HG03159 (cell line): ENCODE measurements at regions not wholly inside any gene's neighbourhood (a gene's known extent, or its start where the extent isn't known, plus 50 kb on each side); places are given as distances from the start of the nearest gene placed in this dataset.
A peak's percentile ranks its signal among the peaks of the same experiment; 100 is the strongest.

Source experiments
- ATAC-seq: cut with Tn5 transposase; IDR thresholded peaks from one replicate; pipeline ENCODE4 v1.9.1; 2021; ENCODE audit warnings: mild to moderate bottlenecking, moderate library complexity; ENCODE audit not compliant: unreplicated experiment

DNA sequence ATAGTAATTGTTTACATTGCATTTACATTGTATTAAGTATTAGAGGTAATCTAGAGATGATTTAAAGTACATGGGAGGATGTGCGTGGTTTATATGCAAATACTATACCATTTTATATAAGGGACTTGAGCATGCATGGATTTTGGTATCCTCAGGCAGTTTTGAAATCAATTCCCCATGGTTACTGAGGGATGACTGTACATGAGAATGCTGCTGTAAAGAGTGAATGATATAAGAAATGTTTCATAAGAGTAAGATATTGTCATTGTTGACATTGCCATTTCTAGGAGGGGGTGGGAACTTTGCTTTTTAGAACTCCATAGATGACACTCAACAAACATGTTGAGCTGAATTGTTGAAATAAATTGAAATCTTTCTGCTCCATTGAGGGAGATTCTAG lies 185.0 kb downstream of the SEMA6A start:
- no peak for ATAC-seq

DNA sequence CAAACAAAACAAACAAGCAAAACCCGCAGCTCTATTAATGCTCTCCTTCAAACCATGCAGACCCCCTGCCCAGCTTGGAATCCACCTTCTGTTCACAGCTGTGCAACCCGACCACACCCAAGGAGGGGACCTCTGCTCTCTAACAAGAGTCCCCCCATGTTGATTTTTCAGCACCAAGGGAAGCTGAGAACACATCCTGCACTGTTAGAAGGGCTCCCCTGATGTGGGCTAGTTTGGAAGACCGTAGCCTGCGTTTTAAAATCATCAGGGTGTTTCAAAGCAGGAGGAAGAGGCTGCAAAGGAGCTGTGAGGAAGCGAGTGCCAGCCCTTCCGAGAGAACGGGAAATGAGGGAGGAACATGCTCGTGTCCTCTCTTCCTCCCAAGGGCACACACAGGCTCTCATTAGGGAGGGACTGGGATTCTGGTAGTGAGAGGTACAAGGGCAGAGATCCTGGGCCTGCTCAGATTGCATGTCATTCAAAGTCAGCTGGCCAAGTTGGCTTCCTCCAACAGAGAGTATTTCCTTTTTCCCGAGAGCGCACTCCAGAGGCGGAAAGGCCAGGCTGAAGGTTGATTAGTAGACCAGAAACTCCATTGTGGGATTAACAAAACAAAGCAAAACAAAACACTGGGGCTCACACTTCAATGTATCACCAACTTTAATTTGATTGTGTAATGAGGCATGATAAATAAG lies 185.9 kb downstream of the SEMA6A start:
- no peak for ATAC-seq

DNA sequence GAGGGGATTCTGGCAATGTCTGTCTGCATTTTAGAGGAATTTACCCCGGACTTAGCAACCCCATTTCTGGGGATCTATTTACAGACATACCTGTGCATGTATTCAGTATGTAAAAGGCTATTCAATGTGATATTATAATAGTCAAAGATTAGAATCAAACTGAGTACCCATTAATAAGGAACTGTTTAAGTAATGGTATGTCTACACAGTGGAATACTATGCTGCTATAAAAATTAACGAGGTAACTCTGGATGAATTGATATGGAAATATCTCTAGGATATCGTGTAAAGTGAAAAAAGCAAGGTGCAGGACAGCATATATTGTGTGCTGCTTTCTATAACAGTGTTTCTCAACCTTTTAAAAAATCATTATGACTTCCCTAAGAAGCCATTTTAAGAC lies 186.9 kb downstream of the SEMA6A start:
- no peak for ATAC-seq

DNA sequence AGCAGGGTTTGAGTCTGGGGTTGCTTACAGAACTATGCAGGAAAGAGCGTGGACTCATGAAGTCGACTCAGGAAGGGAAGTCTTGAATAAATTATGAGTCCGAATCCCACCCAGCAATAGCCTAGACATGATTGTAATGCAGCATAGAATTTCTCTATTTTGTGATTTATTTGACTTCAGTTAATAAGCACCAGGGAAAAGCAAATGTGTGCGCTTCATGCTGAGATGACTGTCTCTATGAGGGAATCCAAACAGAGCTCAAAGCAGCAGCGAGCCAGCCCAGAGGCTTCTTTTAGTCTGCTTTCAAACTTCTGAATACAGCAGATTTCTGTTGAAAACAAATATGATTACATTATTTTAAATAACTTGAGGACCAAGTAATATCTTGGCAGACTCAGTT lies 188.0 kb downstream of the SEMA6A start:
- ATAC-seq: no peak

DNA sequence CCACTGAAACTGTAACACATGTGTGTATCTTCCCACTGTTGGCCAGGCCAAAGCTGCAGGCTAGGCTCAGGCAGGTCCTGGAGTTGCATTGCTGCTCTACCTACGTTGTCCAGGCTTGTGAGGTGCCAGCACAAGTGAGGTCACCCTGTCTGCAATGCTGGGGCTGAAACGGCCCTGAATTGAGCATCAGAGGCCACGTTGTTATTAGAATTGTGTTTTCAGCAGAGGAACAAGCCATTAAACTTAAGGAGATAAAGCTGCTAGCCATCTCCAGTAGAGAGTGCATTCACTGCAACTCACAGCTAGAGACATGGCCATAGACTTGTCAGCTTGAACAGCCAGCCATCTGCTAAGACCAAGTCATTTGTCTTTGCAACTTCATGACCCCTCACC lies 191.8 kb downstream of the SEMA6A start:
- ATAC-seq: no peak

DNA sequence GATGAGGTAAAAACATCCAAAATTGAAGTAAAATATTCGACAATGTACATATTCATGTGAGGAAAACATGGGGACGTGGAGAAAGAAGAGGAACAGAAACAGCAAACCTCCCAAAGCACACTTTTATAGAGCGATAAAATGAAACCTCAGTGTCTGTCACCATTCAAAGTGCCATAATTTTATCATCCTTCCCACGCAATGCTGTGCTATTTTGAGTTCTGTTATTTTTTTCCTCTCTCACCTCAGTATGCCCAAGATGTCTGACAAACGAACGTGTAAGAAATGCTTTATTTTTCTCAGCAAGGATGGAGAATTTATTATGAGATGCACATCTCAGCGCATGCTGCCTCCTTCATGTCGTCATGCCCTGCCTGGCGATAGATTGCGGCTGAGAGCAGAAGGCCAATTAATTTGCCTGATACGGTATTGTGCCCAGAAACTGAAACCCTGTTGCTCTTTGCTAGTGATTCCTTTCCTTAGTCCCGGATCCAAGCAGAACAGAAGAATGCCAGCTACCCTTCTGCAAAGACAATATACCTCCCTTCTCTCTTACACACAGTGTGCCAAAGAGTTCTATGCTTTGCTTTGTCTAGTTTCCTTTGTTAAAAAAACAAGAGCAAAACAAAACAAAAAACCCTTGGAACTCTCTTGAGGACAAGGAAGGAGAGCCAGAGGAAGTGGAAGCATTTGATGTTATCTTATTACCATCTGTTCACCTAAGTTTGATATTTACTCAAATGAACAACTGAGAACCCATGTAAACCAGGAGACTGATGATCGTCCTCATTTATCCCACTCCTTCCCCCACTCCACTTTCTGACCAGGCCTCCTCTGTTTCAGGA lies 192.4 kb downstream of the SEMA6A start:
- ATAC-seq: no peak

DNA sequence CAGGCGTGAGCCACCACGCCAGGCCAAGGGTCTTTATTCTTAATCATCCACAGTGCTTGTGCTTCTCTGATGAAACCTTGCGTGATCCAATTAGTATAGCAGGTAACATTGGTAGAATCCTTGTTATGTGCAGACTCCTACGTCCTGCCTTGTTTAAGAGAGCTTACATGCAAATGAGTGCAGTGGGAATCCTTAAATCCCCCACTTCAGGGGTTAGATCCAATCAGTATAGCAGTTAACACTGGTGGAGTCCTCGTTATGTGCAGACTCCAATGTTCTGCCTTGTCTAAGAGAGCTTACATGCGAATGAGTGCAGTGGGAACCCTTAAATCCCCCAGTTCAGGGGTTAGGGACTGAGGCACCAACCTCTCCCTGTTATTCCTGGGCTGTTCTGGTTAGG lies 193.4 kb downstream of the SEMA6A start:
- no peak for ATAC-seq

DNA sequence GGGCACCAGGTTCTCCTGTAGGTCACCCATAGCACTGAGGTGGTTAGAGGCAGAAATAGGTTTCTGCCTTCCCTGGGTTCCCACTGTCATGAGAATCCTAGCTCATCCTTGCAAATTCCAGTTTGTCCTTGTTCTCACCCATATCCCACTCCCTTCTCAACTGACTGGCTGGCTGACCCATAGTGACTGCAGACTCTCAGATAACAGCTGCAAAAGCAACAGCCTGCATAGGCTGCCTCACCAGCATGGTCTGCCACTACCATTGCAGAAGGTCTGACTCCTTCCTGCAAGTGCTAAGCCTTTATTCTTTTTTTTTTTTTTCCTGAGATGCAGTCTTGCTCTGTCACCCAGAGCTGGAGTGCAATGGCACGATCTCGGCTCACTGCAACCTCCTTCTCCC lies 194.0 kb downstream of the SEMA6A start:
- no peak for ATAC-seq

DNA sequence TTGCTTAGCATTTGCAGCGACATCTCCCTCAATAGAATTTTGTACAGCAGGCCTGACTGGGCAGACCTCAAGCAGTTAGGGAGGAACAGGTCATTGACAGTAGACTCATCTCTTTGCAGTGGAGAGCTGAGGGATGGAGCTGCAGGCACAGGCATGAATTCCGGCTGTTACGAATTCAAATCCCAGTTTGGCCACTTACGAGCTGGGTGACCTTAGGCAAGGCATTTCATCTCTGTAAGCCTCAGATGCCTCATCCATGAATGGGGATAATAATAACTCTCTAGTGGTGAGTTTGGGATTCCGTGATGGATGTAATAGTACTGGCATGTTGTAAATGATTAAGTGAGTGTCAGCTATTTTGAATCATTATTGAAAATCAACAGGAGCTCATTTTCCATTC lies 195.3 kb downstream of the SEMA6A start:
- ATAC-seq: no peak

DNA sequence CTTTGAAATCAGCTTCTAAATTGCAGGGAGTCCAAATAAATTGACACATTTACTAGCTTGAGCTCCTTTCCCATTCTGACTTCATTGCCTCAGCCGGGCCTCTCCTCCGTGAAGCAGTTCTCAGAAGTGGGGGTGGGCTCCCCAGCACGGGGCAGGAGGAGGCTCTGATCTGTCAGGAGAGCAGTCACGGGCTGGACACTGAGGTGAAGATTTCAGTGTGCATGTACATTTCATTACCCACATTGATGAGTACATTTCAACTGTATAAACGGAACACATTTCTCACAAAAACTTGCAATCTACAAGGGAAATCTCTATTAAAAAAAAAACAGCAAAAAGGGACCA lies 195.9 kb downstream of the SEMA6A start:
- no peak for ATAC-seq

DNA sequence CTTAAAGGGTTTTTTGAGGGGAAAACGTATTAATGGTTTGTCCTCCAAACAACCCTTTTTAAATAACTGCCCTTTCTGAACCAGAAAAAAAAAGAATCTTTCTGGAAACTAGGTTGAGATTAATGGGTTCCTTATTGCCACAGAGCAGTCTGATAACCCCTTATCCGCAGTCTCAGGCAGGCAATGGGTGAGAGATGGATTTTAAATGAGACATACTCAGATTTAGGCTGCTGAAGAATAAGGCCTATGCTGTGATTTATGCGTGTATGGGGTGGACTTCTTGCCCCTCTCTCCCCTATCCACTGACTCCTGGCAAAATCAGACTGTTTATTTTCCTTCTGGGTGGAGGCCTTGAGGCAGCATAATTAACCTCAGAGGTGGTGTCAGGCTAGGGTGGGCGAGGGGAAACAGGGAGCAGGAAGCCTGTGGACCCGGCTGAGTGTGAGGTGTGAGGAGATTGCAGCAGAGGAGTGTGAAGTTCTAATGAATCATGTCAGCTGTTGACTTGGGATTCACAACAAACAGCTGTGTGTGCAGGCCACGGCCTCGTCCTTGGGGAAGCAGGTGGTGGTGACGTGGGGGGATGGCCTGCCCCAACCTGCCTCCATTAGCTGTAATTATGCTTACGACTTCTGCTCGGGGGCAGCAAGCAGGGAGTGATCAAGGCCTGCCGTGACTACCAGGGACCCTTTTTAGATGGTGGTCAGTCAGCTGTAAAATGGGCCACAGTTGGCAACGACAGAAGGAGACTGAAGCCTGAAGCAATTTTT lies 196.4 kb downstream of the SEMA6A start:
- ATAC-seq: no peak

DNA sequence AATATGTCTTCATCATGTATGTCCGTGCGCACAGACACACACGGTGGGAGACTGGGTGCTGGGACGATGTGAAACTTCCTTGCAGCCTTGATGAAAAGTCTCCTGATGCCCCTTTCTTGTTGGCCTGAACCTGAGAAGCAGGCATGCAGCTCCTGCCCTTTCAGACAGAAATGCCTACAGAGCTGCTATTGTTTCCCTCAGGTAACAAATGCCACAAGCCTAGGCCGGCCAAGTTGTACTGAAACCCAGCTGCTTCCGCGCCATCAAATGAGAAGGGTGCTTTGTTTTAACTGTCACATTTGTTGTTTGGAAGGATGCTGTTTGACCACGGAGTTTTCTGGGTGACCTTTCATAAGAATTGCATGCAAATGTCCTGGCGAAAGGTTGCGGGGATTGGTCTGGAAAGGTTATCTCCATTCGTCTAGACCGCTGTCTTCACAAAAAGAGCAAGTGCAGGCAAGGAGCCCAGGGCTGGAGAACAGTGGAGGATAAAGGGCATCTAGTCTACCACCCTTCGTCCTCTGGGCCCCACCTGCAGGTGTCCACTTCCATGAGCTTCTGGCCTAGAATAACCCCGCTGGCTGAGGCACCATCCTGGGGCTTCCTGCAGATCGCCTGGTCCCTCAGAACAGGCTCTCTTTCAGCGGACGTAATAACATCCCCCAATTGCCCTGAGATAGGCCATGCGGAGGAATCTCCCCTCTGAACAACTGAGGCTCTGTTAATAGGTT lies 197.2 kb downstream of the SEMA6A start:
- ATAC-seq: no peak

DNA sequence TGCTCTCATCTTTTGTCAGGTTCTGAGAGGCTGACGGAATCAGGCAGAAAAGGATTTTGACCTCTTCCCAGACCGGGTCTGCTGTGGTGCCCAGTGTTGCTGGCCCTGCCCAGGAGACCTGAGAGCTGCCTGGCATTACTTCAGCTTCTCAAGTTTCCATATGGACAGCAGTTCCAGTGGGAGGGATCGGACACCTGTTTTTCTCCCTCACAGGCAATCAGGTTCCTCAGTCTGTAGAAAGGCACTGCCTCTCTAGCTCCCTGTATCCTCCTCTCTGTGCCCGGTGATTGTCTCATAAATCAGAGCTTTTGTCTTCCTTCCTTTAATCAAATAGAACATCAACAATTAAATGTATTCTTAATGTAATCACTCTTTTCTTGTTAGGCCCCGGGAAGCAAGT lies 198.7 kb downstream of the SEMA6A start:
- no peak for ATAC-seq

DNA sequence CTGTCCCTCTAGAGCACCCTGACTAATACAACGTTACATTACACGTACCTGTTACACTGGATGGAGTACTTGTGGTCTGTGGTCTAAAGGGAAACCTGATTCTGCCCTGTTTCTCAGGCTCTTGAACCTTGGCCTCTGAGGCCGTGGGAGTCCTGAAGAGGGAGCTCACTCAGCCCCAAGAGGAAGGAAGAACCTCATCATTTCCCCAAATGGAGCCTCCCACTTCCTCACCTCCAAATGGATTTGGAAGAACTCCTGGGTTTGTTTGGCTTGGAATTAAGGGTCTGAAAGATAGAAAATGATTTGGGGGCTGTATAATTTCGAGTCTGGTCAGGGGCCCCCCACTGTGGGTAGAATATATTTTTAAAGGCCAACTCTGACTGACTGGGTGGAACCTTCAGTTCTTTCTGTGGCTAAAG lies 200.2 kb downstream of the SEMA6A start:
- peak; percentile 68 for ATAC-seq

DNA sequence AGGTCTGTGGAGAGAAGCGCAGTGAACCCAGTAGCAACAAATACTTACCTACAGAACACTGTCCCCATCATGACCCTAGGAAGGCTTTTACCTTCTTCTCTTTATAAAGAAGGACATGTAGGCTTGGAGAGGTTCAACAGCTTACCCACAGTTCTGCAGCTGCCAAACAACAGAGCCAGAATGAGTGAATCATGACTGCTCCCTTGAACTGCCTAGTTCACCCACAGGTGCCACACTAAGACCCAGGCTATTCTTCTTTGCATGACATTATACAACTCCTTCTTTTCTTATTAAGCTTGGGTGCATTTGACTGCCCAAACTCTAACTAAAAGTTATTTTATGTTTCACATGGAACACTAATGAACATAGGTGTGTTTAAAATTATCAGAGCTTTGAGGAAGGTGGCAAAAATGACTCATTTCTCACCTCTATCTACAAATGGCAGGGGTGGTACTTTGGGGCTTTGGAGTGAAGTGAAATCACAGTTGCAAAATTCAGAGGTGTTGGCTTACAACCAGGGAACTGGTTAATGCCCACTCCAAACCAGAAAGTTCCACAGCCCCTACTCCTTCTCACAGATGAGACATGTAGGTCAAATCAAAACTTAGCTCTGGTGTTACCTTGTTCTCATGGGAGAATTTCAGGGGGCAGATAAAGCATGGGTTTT lies 201.6 kb downstream of the SEMA6A start:
- no peak for ATAC-seq

DNA sequence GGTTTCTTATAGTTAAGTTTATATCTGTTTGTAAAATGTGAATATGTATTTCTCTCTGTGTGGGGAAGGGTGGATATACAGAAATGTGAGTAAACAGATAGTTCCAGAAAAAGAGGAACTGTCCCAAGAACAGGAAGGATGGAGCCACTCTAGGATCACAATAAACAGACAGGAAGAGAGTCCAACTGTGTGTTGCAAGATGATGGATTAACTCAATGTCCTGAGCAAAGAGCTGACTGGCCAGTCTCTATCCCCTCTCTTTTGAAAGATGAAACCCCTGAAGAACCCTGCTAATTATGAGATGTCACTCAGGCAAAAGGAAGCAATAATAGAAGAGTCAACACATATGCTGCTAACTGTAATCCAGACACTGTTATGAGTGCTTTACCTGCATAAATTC lies 202.7 kb downstream of the SEMA6A start:
- no peak for ATAC-seq

DNA sequence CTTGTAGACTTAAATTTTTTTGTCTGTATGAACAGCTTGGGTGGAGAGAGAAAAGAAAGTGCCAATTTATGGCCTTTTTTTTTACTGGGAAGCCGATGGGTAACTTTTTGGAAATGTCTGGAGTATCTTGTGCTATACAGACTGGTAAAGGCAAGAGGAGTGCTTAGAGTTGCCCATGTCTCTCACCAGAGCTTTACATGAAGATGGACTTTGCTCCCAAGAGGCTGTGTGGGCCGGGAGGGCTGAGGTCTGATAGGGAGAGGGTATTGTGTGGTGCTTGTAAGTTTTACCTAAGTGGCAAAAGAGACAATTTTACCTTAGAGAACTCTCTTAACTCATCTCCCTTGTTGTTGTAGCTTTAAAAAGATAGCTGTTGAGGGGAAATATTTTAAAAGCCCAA lies 203.2 kb downstream of the SEMA6A start:
- no peak for ATAC-seq

DNA sequence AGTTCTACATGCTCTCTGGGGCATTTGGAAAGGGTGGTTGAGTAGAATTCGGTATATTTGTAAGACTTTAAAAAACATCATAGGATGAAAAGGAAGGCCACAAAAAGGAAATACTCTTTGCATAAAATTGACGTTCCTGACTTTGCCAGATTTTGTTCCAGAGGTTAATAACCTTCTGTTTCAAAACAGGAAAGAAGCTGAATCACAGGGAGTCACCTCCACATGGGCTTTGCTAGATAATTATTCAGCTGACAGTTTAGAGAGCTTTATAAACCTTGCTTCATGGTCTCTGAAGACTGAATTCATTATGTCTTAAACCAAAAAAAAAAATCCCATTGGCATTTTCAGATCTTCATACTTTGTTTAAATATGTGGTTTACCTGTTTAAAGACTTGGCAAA lies 203.7 kb downstream of the SEMA6A start:
- no peak for ATAC-seq

DNA sequence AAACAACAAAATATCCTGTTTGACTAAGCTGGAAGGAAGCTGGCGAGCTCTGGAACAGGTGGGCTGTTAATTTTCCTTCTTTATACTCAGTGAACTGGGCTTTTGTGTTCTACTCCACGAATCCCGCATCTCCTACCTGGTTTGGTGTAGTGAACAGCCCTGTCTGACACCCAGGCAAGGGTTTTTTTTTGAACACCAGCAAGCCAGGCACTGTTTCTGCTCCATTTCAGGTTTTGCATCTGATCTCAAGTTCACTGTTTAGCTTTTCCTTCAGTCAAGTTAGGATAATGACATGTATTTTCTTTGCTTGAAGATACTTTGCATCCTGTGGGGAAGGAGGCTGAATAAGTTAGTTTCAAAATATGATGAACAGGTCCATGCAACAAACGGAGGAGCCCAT lies 204.5 kb downstream of the SEMA6A start:
- no peak for ATAC-seq

DNA sequence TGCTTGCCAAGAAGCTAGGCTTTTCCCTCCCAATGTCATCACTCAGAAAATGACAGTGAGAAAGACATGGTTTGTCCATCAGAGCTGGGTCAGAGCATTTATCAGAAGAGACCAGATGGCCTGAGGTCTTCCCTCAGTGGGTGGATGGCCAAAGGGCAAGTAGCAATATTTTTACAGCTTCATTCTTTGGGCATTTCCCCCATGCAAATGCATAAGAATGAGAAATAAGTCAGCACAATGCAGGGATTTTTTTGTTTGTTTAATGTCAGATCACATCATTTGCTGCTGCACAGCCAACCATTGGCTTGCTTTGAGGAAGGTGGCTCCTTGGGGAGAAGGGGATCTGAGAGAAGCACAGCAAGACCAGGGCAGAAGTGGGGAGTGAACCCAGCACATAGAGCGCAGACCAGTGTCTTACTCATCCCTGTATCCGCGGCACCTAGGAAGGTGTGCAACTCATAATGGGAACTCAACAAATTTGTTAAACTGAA lies 209.6 kb downstream of the SEMA6A start:
- ATAC-seq: peak; percentile 76

DNA sequence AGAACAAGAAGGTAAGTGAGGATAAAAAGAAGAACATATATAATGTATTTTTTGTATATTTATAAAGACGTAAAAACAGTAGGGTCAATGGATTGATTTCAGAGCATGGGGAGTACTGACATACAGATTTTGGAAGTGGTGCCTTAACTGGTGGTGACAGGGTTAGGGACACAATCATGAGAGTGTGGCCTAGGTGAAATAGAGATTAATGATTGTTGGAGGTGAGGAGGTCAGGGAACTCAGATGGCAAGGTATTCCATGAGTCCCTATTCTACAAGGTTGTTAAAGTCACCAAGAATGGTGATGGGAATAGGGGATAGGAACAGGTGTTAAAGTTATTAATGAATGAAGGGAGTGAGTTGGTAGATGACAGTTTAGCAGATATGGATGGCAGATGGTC lies 210.8 kb downstream of the SEMA6A start:
- no peak for ATAC-seq
